ENCODE measurements at regions not wholly inside any gene's neighbourhood (a gene's known extent, or its start where the extent isn't known, plus 50 kb on each side); places are given as distances from the start of the nearest gene placed in this dataset.

DNA sequence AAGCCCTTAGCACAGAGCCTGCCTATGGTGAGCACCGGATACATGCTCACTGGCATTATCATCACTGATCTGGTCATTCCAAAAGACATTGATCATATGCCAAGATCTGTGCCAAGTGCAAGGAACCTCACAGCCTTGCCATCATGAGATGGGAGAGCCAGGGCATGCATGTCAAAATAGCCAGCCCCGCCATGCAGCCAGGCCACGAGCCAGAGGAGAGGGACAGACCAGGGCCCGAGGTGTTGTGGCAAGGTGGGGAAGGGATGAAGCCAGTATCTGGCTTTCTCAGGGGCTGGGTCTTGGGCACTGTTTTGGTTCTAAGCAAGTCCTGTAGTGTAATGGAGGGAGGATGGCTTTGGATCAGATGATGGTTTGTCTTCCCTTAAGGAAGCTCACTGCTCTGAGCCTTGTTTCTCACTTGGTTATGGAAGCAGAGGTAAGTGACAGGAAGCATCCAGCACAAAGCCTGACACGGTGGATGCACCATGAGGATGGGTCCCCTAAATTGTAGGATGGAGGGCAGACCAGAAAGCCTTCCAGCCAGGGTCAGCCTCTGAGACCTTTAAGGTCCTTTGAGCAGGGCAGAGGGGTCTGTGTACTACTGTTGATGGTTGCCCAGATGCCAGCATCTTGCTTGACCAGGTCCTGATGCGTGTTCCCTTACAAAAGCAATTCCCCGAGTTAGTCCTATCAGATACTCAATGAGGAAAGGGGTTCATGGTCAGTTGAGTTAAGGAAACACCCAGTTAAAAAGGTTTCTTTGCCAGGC is 247.7 kb upstream of the TLE3 start:
- intact Hi-C loops (cut with micrococcal nuclease): no loop called here
- peaks cover 4% of the 10 kb centered on the region for H3K4me1 ChIP-seq
- no peaks in the 10 kb centered on the region for H3K9me3 ChIP-seq (replicated peaks)
- H3K4me3 ChIP-seq: no peak overlapping the region
- peaks cover 38% of the 10 kb centered on the region for H3K27me3 ChIP-seq (ENCODE audit: low read depth)
- no peaks in the 10 kb centered on the region for H3K36me3 ChIP-seq
- TF ChIP-seq, protein P1, sequence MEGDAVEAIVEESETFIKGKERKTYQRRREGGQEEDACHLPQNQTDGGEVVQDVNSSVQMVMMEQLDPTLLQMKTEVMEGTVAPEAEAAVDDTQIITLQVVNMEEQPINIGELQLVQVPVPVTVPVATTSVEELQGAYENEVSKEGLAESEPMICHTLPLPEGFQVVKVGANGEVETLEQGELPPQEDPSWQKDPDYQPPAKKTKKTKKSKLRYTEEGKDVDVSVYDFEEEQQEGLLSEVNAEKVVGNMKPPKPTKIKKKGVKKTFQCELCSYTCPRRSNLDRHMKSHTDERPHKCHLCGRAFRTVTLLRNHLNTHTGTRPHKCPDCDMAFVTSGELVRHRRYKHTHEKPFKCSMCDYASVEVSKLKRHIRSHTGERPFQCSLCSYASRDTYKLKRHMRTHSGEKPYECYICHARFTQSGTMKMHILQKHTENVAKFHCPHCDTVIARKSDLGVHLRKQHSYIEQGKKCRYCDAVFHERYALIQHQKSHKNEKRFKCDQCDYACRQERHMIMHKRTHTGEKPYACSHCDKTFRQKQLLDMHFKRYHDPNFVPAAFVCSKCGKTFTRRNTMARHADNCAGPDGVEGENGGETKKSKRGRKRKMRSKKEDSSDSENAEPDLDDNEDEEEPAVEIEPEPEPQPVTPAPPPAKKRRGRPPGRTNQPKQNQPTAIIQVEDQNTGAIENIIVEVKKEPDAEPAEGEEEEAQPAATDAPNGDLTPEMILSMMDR (IDR thresholded peaks at IDR 0.05; ENCODE audit: borderline replicate concordance): no peak
- H3K27ac ChIP-seq (replicated peaks): no peak overlapping the region
- no peak for DNase-seq

DNA sequence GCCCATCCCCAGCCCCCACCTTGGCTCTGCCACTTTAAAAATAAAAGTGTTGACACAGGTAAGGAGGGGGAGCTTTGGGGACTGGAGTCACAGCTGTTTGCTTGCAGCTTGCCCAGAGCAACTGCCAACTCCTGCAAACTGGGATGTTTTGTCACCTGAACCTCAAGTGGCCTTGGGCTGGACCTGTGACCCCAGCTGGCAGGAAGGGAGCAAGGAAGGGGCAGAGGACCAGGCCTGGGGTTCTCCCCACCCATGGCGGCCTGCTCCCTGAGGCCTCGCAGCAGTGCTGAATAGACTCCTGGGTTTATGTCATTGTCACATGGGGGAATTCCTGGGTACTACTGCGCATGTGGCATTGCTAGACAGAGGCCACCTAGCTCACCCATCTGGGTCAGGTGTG is 246.9 kb upstream of the TLE3 start:
- H3K4me1 ChIP-seq: peaks cover 4% of the 10 kb centered on the region
- H3K9me3 ChIP-seq (replicated peaks): no peaks in the 10 kb centered on the region
- no peaks in the 10 kb centered on the region for H3K36me3 ChIP-seq
- DNase-seq: no peak
- H3K27me3 ChIP-seq (ENCODE audit: low read depth): peaks cover 36% of the 10 kb centered on the region
- H3K27ac ChIP-seq (replicated peaks): no peak overlapping the region
- no peak overlapping the region for H3K4me3 ChIP-seq
- intact Hi-C loops (cut with micrococcal nuclease): no loop called here
- TF ChIP-seq, protein P1 (IDR thresholded peaks at IDR 0.05; ENCODE audit: borderline replicate concordance): no peak

DNA sequence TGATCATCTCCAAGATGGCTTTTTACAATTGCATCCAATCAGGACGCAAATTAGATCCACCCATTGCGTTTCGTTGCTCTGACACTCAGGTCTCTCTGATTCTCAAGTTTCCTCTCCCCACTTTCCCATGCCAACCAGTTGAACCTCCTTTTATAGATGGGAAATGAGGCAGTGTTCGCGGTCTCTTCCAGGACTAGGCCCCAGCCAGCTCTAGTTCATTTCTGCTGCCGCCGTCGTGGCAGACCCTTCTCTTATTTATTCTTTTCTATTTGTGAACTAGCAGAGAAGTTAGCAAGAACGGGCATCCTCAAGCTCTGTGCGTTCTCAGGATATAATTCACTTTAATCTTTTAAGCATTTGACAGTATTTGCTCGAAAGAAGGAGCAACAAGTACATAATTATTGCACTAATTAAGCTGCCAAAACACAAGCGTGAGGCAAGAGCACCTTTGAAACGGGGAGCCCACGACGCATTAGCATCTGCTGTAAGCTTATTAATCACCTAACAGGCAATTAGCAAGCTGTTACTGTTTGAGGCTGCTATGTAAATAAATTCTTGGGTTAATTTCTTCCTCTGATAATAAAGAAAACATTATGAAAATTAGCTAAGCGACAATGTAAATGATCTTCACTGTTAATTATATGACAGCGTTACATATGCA is 246.4 kb upstream of the TLE3 start:
- Histone ChIP-seq H3K27me3 (ENCODE audit: low read depth) (peaks cover 30% of the 10 kb centered on the region), H3K36me3 (no peaks in the 10 kb centered on the region), H3K9me3 (replicated peaks) (no peaks in the 10 kb centered on the region), H3K4me1 (peaks cover 3% of the 10 kb centered on the region), H3K4me3 (no peak overlapping the region), H3K27ac (replicated peaks) (no peak overlapping the region)
- intact Hi-C loops (cut with micrococcal nuclease): no loop called here
- no peak for DNase-seq
- TF ChIP-seq, protein P1 (IDR thresholded peaks at IDR 0.05; ENCODE audit: borderline replicate concordance): no peak

DNA sequence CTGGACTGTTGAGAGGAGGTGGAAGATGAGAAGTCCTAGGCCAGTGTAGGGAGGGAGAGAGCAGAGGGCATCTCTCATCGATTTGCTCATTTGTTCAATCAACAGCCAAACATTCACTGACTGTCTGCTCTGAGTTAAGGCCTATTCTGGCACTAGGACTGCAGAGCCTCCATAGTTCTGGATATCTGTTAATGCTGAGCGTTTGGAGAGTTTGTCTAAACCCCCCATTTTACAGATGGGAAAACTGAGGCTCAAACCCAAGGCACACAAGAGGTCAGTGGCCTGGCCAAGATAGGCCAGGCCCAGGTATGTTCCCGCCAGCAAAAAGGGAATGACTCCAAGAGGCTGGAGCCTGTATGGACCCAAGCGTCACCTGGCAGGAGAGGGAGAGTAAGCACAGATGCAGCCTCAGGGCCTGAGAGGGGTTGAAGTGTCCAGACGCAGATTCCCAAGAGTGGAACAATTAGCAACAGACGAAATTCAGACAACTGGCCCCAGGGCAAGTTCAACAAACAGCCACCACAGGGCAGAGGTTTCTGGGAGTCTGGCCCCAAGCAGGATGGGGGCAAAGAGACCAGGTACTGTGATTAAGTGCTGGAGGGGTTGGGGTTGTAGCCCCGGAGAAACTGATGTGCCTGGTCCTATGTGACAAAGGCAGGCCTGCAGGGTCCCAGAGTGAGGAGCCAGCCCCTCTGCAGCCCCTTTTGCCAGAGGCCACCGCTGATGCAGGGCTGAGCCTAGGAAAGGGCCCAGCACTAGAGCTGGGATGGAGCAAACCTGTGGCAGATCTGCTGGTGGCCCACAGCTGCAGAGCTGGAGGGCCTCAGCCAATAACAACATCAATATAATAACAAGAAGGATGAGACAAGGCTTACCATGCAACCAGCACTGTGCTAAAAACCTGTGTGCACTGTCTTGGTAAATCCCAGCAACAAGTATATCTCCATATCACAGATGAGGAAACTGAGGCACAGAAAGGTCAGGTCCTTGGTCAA is 245.1 kb upstream of the TLE3 start:
- Histone ChIP-seq H3K4me1 (no peaks in the 10 kb centered on the region), H3K4me3 (no peak overlapping the region), H3K27me3 (ENCODE audit: low read depth) (peaks cover 22% of the 10 kb centered on the region), H3K36me3 (no peaks in the 10 kb centered on the region), H3K9me3 (replicated peaks) (no peaks in the 10 kb centered on the region), H3K27ac (replicated peaks) (no peak overlapping the region)
- intact Hi-C loops (cut with micrococcal nuclease): no loop called here
- no peak for DNase-seq
- TF ChIP-seq, protein P1 (IDR thresholded peaks at IDR 0.05; ENCODE audit: borderline replicate concordance): no peak

DNA sequence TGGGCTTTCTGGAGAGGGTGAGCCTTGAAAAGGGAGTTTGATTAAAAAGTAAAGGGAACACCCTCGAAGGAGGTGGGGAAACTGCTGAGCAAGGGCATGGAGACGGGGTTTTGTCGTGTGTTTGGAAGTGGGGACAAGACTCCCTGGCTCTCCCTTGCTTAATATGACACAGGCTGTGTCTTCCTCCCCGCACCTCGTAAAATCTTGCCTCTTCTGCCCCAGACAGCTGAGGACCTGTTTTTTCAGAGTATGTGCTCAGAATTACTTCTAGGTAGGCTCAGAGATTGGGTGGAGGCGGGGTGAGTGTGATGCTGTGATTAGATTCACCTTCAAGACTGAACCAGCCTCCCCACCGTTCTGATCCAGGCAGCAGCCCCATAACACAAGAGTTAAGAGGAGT is 244.4 kb upstream of the TLE3 start:
- Histone ChIP-seq H3K9me3 (replicated peaks) (no peaks in the 10 kb centered on the region), H3K27ac (replicated peaks) (no peak overlapping the region), H3K4me3 (no peak overlapping the region), H3K4me1 (no peaks in the 10 kb centered on the region), H3K36me3 (no peaks in the 10 kb centered on the region), H3K27me3 (ENCODE audit: low read depth) (peaks cover 22% of the 10 kb centered on the region)
- no peak for DNase-seq
- intact Hi-C loops (cut with micrococcal nuclease): no loop called here
- TF ChIP-seq, protein P1 (IDR thresholded peaks at IDR 0.05; ENCODE audit: borderline replicate concordance): no peak

Measured in left ventricle myocardium inferior (tissue), 1 donor.